Caco-2 (cell line): ENCODE measurements at regions not wholly inside any gene's neighbourhood (a gene's known extent, or its start where the extent isn't known, plus 50 kb on each side); places are given as distances from the start of the nearest gene placed in this dataset.

Experiments used
- BruUV-seq: library from RNA; stranded (reverse); fragments of 400-500 nt; replicated peaks from 2 replicates; lab custom pipeline; 2021; lab: Mats Ljungman, UMichigan
- CTCF ChIA-PET: fragments of 300-600 bp; sonication (Branson Sonifier 250); formaldehyde crosslinking; loops from one replicate; lab custom pipeline; 2022; ENCODE audit warnings: antibody characterized with exemption; lab: Charles Lee
- POLR2A ChIA-PET: fragments of 300-600 bp; sonication (Branson Sonifier 250); formaldehyde crosslinking; loops from one replicate; lab custom pipeline; 2022; ENCODE audit warnings: antibody characterized with exemption; lab: Charles Lee
- DNase-seq, 2 experiments: peaks; one replicate each; pipeline versions ENCODE4 v3.0.0 to v3.0.0-alpha.2; 2020 to 2022
- H3K27me3 ChIP-seq: replicated peaks from 2 replicates; pipeline ENCODE4 v1.6.0; 2011; ENCODE audit warnings: low read length; ENCODE audit not compliant: control insufficient read depth, insufficient read depth
- H3K36me3 ChIP-seq: 2 replicates; pipeline ENCODE4 v1.5.1; 2011; ENCODE audit warnings: low read length; ENCODE audit not compliant: control insufficient read depth, insufficient read depth
- H3K4me1 ChIP-seq: fragments of 250-450 bp; sonication (Bioruptor Pico); 2 replicates; pipeline ENCODE4 v1.5.1; 2020; ENCODE audit warnings: mild to moderate bottlenecking
- H3K4me3 ChIP-seq: 2 replicates; pipeline ENCODE4 v1.5.1; 2011; ENCODE audit warnings: low read depth, mild to moderate bottlenecking, control low read depth, low read length
- H3K9me3 ChIP-seq: fragments of 250-450 bp; sonication (Bioruptor Pico); 2 replicates; pipeline ENCODE4 v1.5.1; 2020; ENCODE audit warnings: mild to moderate bottlenecking, moderate library complexity
- H3K27ac Mint-ChIP-seq: one replicate; pipeline ENCODE4 v1.8.0; 2022; ENCODE audit warnings: mixed read lengths; ENCODE audit not compliant: unreplicated experiment
- H3K27me3 Mint-ChIP-seq: one replicate; pipeline ENCODE4 v1.8.0; 2022; ENCODE audit warnings: mixed read lengths; ENCODE audit not compliant: insufficient read depth, unreplicated experiment
- H3K36me3 Mint-ChIP-seq: one replicate; pipeline ENCODE4 v1.8.0; 2022; ENCODE audit warnings: mild to moderate bottlenecking, mixed read lengths; ENCODE audit not compliant: insufficient read depth, unreplicated experiment
- H3K4me1 Mint-ChIP-seq: one replicate; pipeline ENCODE4 v1.8.0; 2022; ENCODE audit warnings: low read depth, mixed read lengths; ENCODE audit not compliant: unreplicated experiment
- H3K4me3 Mint-ChIP-seq: one replicate; pipeline ENCODE4 v1.8.0; 2022; ENCODE audit warnings: mild to moderate bottlenecking, moderate library complexity, mixed read lengths; ENCODE audit not compliant: unreplicated experiment
- H3K9me3 Mint-ChIP-seq: one replicate; pipeline ENCODE4 v1.8.0; 2022; ENCODE audit warnings: mixed read lengths; ENCODE audit not compliant: unreplicated experiment
- CTCF ChIP-seq, 2 experiments: fragments of 200-600 bp in 1 of 2; IDR thresholded peaks; 1 replicate in 1 of 2; 2 replicates in 1 of 2; pipeline versions ENCODE4 v1.5.1 to v1.8.0; 2011 to 2022; ENCODE audit warnings: antibody characterized with exemption in 1 of 2, control low read depth in 1 of 2, inconsistent platforms in 1 of 2, low read depth in 1 of 2, low read length in 1 of 2, mild to moderate bottlenecking in 1 of 2, moderate library complexity in 1 of 2; ENCODE audit not compliant: insufficient read depth in 1 of 2, severe bottlenecking in 1 of 2, unreplicated experiment in 1 of 2
- intact Hi-C: fragments of 100-400 bp; cut with micrococcal nuclease; formaldehyde crosslinking; loops from one replicate; pipeline ENCODE4 v1.10.0; 2022; ENCODE audit not compliant: unreplicated experiment

GRCh38 chr14:95815226-95815690 is 61.4 kb upstream of the TUNAR start:
- Mint-ChIP-seq H3K4me1 (no peaks in the 10 kb centered on the region), H3K27ac (no peak overlapping the region), H3K27me3 (peaks cover 17% of the 10 kb centered on the region), H3K36me3 (no peaks in the 10 kb centered on the region), H3K4me3 (no peak overlapping the region), H3K9me3 (no peaks in the 10 kb centered on the region)
- POLR2A ChIA-PET = no interaction called here
- Histone ChIP-seq H3K4me3 (no peak overlapping the region), H3K36me3 (no peaks in the 10 kb centered on the region), H3K9me3 (no peaks in the 10 kb centered on the region), H3K4me1 (no peaks in the 10 kb centered on the region), H3K27me3 (no peaks in the 10 kb centered on the region)
- no peak for DNase-seq
- intact Hi-C loops = no loop called here
- CTCF ChIA-PET = no interaction called here
- no TSS peak for BruUV-seq
- no peak for TF ChIP-seq CTCF (IDR thresholded peaks at IDR 0.05; ENCODE audit: insufficient read depth in 1 of 2, low read depth in 1 of 2, low read length in 1 of 2, severe bottlenecking in 1 of 2, unreplicated experiment in 1 of 2)

- no peaks in the 10 kb centered on the region for H3K4me1 Mint-ChIP-seq
- no peak overlapping the region for H3K4me3 ChIP-seq
- H3K27me3 Mint-ChIP-seq = peaks cover 14% of the 10 kb centered on the region
These were observed 62.0 kb upstream of the TUNAR start for GRCh38 chr14:95814363-95815225.

GRCh38 chr14:95811813-95812212 is 64.8 kb upstream of the TUNAR start:
- H3K27me3 ChIP-seq = no peaks in the 10 kb centered on the region; the same call in 1 of the 2 replicates
- no peaks in the 10 kb centered on the region for H3K4me1 Mint-ChIP-seq
- POLR2A ChIA-PET = no interaction called here
- no peaks in the 10 kb centered on the region for H3K36me3 ChIP-seq
- H3K4me1 ChIP-seq = no peaks in the 10 kb centered on the region
- H3K4me3 Mint-ChIP-seq = no peak overlapping the region
- intact Hi-C loops = no loop called here
- no peaks in the 10 kb centered on the region for H3K9me3 ChIP-seq
- CTCF ChIA-PET = no interaction called here
- no peak overlapping the region for H3K27ac Mint-ChIP-seq
- H3K4me3 ChIP-seq = no peak overlapping the region
- BruUV-seq = no TSS peak
- no peaks in the 10 kb centered on the region for H3K36me3 Mint-ChIP-seq
- peaks cover 5% of the 10 kb centered on the region for H3K9me3 Mint-ChIP-seq
- TF ChIP-seq CTCF (IDR thresholded peaks at IDR 0.05; ENCODE audit: insufficient read depth in 1 of 2, low read depth in 1 of 2, low read length in 1 of 2, severe bottlenecking in 1 of 2, unreplicated experiment in 1 of 2) = no peak
- no peak for DNase-seq
- peaks cover 14% of the 10 kb centered on the region for H3K27me3 Mint-ChIP-seq

More at GRCh38 chr14:95814363-95815225, 62.0 kb upstream of the TUNAR start:
- Histone ChIP-seq H3K36me3 (no peaks in the 10 kb centered on the region), H3K27me3 (no peaks in the 10 kb centered on the region; the same call in 1 of the 2 replicates), H3K9me3 (no peaks in the 10 kb centered on the region), H3K4me1 (no peaks in the 10 kb centered on the region)
- Mint-ChIP-seq H3K36me3 (no peaks in the 10 kb centered on the region), H3K9me3 (no peaks in the 10 kb centered on the region), H3K27ac (no peak overlapping the region), H3K4me3 (no peak overlapping the region)
- no TSS peak for BruUV-seq
- ChIA-PET CTCF (no interaction called here), POLR2A (no interaction called here)
- no peak for DNase-seq
- no peak for TF ChIP-seq CTCF (IDR thresholded peaks at IDR 0.05; ENCODE audit: insufficient read depth in 1 of 2, low read depth in 1 of 2, low read length in 1 of 2, severe bottlenecking in 1 of 2, unreplicated experiment in 1 of 2)
- intact Hi-C loops = no loop called here
